Lower leg skin (tissue), 4 donors: ENCODE measurements at regions not wholly inside any gene's neighbourhood (a gene's known extent, or its start where the extent isn't known, plus 50 kb on each side); places are given as distances from the start of the nearest gene placed in this dataset.

Experiments
- DNase-seq, 2 donors: peaks; one replicate each; pipeline ENCODE4 v3.0.0-alpha.2; 2019; ENCODE audit warnings: low spot score in 2 of 2
- H3K4me3 ChIP-seq: fragments of 200-600 bp; sonication (generic); 2 replicates; pipeline ENCODE4 v1.5.1; 2017; ENCODE audit warnings: mild to moderate bottlenecking, low read depth; ENCODE audit not compliant: poor library complexity, severe bottlenecking
- POLR2A ChIP-seq, 2 donors: fragments of 450-650 bp; IDR thresholded peaks; one replicate each; pipeline ENCODE4 v1.6.1; 2016 to 2017; ENCODE audit warnings: antibody characterized with exemption in 2 of 2, mild to moderate bottlenecking in 1 of 2, moderate library complexity in 1 of 2
- WGBS, 2 donors: methylation state at CpG; one replicate each; pipeline ENCODE4 v1.1.5; 2018; 5-methylcytosine and 5-hydroxymethylcytosine counted together
- intact Hi-C: fragments of 100-400 bp; cut with DNase I; formaldehyde crosslinking; loops from one replicate; pipeline ENCODE4 v1.15.0; 2023; ENCODE audit warnings: low total_unique reads
- TF ChIP-seq, protein P1 (sequence below), 3 donors: fragments of 450-650 bp; IDR thresholded peaks; one replicate each; pipeline ENCODE4 v1.5.1; 2016; ENCODE audit warnings: antibody characterized with exemption in 3 of 3, mild to moderate bottlenecking in 3 of 3, moderate library complexity in 2 of 3

DNA sequence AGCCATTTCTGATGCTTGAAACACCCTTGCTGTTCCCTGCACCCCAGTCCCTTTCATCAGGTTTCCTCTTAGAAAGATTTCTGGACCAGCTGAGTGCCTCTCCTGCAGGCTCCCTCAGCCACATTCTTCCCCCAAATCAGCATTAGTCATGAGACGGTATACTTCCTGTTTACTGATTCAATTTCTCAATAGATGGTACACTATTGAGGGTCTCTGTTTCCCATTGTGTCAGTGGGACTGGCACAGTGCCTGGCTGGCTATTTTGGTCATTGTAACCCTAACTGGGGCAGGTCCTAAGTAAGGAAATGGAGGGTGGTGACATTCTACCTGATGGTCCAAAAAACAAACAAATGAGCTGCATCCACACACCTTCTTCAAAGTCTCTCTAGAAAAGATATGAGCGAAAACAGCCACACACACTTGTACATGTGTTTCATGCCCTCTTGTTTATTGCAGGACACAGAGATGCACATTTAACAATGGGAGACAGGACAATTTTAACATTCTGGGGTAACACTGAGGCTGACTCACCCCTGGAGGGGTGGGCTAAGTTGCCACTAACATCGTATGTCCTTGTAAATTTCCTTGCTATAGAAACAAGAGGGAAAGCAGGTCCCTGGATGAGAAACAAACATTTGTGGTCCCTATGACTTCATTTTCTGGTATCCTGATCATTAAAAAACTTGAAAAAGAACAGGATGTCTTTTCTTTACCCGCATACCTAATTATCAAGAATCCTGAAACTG, 77.5 kb downstream of the RRAGC start:
- intact Hi-C loops = no loop called here
- TF ChIP-seq, protein P1, sequence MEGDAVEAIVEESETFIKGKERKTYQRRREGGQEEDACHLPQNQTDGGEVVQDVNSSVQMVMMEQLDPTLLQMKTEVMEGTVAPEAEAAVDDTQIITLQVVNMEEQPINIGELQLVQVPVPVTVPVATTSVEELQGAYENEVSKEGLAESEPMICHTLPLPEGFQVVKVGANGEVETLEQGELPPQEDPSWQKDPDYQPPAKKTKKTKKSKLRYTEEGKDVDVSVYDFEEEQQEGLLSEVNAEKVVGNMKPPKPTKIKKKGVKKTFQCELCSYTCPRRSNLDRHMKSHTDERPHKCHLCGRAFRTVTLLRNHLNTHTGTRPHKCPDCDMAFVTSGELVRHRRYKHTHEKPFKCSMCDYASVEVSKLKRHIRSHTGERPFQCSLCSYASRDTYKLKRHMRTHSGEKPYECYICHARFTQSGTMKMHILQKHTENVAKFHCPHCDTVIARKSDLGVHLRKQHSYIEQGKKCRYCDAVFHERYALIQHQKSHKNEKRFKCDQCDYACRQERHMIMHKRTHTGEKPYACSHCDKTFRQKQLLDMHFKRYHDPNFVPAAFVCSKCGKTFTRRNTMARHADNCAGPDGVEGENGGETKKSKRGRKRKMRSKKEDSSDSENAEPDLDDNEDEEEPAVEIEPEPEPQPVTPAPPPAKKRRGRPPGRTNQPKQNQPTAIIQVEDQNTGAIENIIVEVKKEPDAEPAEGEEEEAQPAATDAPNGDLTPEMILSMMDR (IDR thresholded peaks at IDR 0.05) = no peak
- TF ChIP-seq POLR2A (IDR thresholded peaks at IDR 0.05) = no peak
- H3K4me3 ChIP-seq = no peak overlapping the region
- 73 to 74% methylated on average over 4 of the region's 4 CpGs for WGBS, 2 donors
- DNase-seq = peak in 1 of 2 donors; percentile 36

DNA sequence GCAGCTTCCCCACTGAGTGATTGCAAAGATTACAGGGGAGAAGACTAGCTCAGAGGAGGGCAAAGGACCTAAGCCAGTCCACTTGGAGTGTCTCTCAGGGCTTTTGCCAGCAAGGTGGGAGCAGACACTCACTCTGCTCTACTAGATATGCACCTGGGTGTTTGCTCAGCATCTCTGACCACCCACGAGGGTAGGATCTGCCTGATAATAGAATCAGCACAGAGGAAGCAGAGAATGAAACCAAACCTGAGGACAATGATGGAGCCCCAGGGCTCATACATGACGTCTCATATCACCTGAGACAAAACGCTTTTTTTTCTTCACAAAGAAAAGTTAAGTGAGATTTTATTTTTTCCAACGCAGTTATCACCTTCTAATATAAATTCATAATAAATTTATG, 79.4 kb downstream of the RRAGC start:
- no peak overlapping the region for H3K4me3 ChIP-seq
- intact Hi-C loops = no loop called here
- TF ChIP-seq POLR2A (IDR thresholded peaks at IDR 0.05) = no peak
- TF ChIP-seq, protein P1 (IDR thresholded peaks at IDR 0.05) = no peak
- WGBS, 2 donors = 73 to 79% methylated on average over 4 of the region's 4 CpGs
- DNase-seq = no peak

DNA sequence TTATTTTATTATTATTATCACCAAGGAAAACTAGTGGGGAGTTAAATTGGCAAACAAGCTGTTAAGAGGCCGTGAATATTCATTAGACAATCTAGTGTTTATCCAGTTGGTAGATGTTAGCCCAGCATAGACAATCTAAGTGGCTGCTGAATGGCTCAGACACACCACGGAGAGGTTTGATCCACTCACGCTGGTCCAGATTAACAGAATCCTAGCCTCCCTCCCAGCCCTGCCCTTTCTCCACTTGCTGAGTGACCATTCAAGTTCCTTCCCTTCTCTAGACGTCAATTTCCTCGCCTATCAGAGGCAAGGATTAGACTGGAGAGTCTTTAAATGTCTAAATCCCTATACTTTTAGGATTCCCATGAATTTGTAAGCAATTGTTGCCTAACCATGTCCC, 80.1 kb downstream of the RRAGC start:
- no peak overlapping the region for H3K4me3 ChIP-seq
- intact Hi-C loops = no loop called here
- DNase-seq = peak in 1 of 2 donors; percentile 57
- WGBS, 2 donors = 65 to 78% methylated on average over 5 of the region's 5 CpGs
- TF ChIP-seq, protein P1 (IDR thresholded peaks at IDR 0.05) = no peak
- TF ChIP-seq POLR2A (IDR thresholded peaks at IDR 0.05) = no peak

GRCh38 chr1:38778521-38778920, 81.1 kb downstream of the RRAGC start:
- 42 to 52% methylated on average over 1 of the region's 1 CpG for WGBS, 2 donors
- no peak for DNase-seq
- intact Hi-C loops = no loop called here
- H3K4me3 ChIP-seq = no peak overlapping the region
- TF ChIP-seq, protein P1 (IDR thresholded peaks at IDR 0.05) = no peak
- no peak for TF ChIP-seq POLR2A (IDR thresholded peaks at IDR 0.05)

DNA sequence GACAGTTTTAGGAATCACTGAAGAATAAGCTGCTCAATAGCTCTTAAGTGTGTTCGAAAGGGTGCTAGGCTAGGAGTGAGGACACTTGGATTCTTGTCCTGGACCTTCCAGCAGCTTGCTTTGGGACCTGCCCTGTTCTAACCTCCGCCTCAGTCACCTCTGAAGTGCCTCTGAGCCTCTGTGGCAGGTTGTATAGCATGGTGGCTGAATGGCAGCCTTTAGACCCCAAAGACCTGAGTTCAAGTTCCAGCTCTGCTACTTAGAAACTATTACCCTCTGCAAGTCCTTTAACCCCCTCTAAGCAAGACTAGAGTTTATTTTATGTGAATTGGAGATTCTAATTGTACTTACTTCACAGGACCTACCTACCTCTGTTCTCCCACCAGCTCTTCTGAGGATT, 81.5 kb downstream of the RRAGC start:
- DNase-seq = peak in 1 of 2 donors; percentile 13
- no peak for TF ChIP-seq POLR2A (IDR thresholded peaks at IDR 0.05)
- TF ChIP-seq, protein P1 (IDR thresholded peaks at IDR 0.05) = no peak
- intact Hi-C loops = no loop called here

More for the DNA sequence above, 81.5 kb downstream of the RRAGC start:
- 83 to 91% methylated on average over 2 of the region's 2 CpGs for WGBS, 2 donors
- no peak overlapping the region for H3K4me3 ChIP-seq
